HEK293T (cell line): ENCODE measurements at regions not wholly inside any gene's neighbourhood (a gene's known extent, or its start where the extent isn't known, plus 50 kb on each side); places are given as distances from the start of the nearest gene placed in this dataset.

Experiments used
- CTCF ChIA-PET: fragments of 350-600 bp; formaldehyde crosslinking; extraction: SDS; loops from one replicate; lab custom pipeline; 2021; ENCODE audit warnings: antibody characterized with exemption, inconsistent platforms; lab: Yijun Ruan, JAX
- POLR2A ChIA-PET: fragments of 350-600 bp; formaldehyde crosslinking; extraction: SDS; loops from one replicate; lab custom pipeline; 2020; ENCODE audit warnings: antibody characterized with exemption, inconsistent platforms; lab: Yijun Ruan, JAX
- DNase-seq: peaks from one replicate; pipeline ENCODE4 v3.0.0; 2012; ENCODE audit warnings: mixed read lengths; ENCODE audit errors: extremely low spot score
- ARNT ChIP-seq: fragments of 450-650 bp; IDR thresholded peaks from 2 replicates; pipeline ENCODE4 v1.6.1; 2017; ENCODE audit warnings: mild to moderate bottlenecking
- BHLHE40 ChIP-seq: fragments of 450-650 bp; IDR thresholded peaks from 2 replicates; pipeline ENCODE4 v1.6.1; 2016; ENCODE audit warnings: mild to moderate bottlenecking, moderate library complexity, borderline replicate concordance
- CTBP1 ChIP-seq: fragments of 450-650 bp; IDR thresholded peaks from 2 replicates; pipeline ENCODE4 v1.6.1; 2016; ENCODE audit warnings: borderline replicate concordance
- ELF4 ChIP-seq: fragments of 450-650 bp; IDR thresholded peaks from 2 replicates; pipeline ENCODE4 v1.6.1; 2017; ENCODE audit warnings: antibody characterized with exemption
- FOXA1 ChIP-seq: fragments of 450-650 bp; IDR thresholded peaks from 2 replicates; pipeline ENCODE4 v1.6.1; 2016; ENCODE audit warnings: mild to moderate bottlenecking
- FOXK2 ChIP-seq: fragments of 450-650 bp; IDR thresholded peaks from 2 replicates; pipeline ENCODE4 v1.6.1; 2016; ENCODE audit warnings: mild to moderate bottlenecking
- FOXM1 ChIP-seq: fragments of 450-650 bp; IDR thresholded peaks from 2 replicates; pipeline ENCODE4 v1.6.1; 2017; ENCODE audit warnings: mild to moderate bottlenecking, borderline replicate concordance
- HDGF ChIP-seq: fragments of 450-650 bp; IDR thresholded peaks from 2 replicates; pipeline ENCODE4 v1.6.1; 2017; ENCODE audit warnings: antibody characterized with exemption, borderline replicate concordance
- L3MBTL2 ChIP-seq: fragments of 450-650 bp; conservative IDR thresholded peaks from 2 replicates; pipeline ENCODE4 v1.6.1; 2016; ENCODE audit warnings: mild to moderate bottlenecking
- LEF1 ChIP-seq: fragments of 450-650 bp; IDR thresholded peaks from 2 replicates; pipeline ENCODE4 v1.6.1; 2017; ENCODE audit warnings: mild to moderate bottlenecking, borderline replicate concordance
- NFRKB ChIP-seq: fragments of 450-650 bp; IDR thresholded peaks from 2 replicates; pipeline ENCODE4 v1.6.1; 2016; ENCODE audit warnings: mild to moderate bottlenecking, moderate library complexity
- SP1 ChIP-seq: fragments of 450-650 bp; IDR thresholded peaks from 2 replicates; pipeline ENCODE4 v1.6.1; 2017
- SUZ12 ChIP-seq: fragments of 450-650 bp; IDR thresholded peaks from 2 replicates; pipeline ENCODE4 v1.6.1; 2016; ENCODE audit warnings: mild to moderate bottlenecking
- TARDBP ChIP-seq: fragments of 450-650 bp; IDR thresholded peaks from 2 replicates; pipeline ENCODE4 v1.6.1; 2016
- ZNF384 ChIP-seq: fragments of 450-650 bp; IDR thresholded peaks from 2 replicates; pipeline ENCODE4 v1.6.1; 2016
- TF ChIP-seq, protein P1 (sequence below): fragments of 450-650 bp; IDR thresholded peaks from 2 replicates; pipeline ENCODE4 v1.6.1; 2016

DNA sequence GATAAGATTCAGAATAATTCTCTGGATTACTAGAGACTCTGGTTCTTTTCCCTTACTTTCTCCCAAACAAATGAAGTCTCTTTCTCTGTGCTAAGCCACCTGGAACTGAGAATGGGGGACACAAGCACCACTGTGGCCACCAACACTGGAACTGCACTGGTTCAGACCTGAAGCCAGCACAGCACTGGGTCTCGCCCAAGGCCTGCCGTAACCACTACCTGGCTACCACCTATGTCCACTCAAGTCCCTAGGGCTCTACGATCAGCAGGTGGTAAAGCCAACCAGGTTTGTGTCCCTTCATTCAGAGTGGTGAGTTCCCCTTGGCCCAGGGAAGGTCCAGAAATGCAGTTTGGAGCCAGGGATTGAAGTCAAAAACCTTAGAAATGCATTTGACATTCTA, 626.2 kb downstream of the DIAPH3 start:
- TF ChIP-seq HDGF = no peak
- no peak for TF ChIP-seq ZNF384
- no peak for TF ChIP-seq TARDBP
- no peak for TF ChIP-seq LEF1
- no peak for TF ChIP-seq NFRKB
- no peak for TF ChIP-seq SUZ12
- no peak for TF ChIP-seq BHLHE40
- TF ChIP-seq, protein P1, sequence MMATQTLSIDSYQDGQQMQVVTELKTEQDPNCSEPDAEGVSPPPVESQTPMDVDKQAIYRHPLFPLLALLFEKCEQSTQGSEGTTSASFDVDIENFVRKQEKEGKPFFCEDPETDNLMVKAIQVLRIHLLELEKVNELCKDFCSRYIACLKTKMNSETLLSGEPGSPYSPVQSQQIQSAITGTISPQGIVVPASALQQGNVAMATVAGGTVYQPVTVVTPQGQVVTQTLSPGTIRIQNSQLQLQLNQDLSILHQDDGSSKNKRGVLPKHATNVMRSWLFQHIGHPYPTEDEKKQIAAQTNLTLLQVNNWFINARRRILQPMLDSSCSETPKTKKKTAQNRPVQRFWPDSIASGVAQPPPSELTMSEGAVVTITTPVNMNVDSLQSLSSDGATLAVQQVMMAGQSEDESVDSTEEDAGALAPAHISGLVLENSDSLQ = no peak
- no peak for TF ChIP-seq ARNT
- no peak for TF ChIP-seq ELF4
- TF ChIP-seq CTBP1 = no peak
- no peak for TF ChIP-seq SP1
- TF ChIP-seq L3MBTL2 = no peak
- TF ChIP-seq FOXA1 = no peak
- DNase-seq = no peak

GRCh38 chr13:59538512-59538911, 625.2 kb downstream of the DIAPH3 start:
- TF ChIP-seq TARDBP (no peak), SUZ12 (no peak)
- DNase-seq = no peak
- CTCF ChIA-PET = no interaction called here
- POLR2A ChIA-PET = no interaction called here

More for the DNA sequence above, 626.2 kb downstream of the DIAPH3 start:
- POLR2A ChIA-PET = no interaction called here
- CTCF ChIA-PET = no interaction called here

- POLR2A ChIA-PET = no interaction called here
- TF ChIP-seq ELF4 (no peak), ARNT (no peak), ZNF384 (no peak), SUZ12 (no peak), HDGF (no peak), BHLHE40 (no peak), FOXA1 (no peak), SP1 (no peak), NFRKB (no peak), LEF1 (no peak), FOXK2 (no peak), FOXM1 (no peak)
- TF ChIP-seq, protein P1 = no peak
- DNase-seq = no peak
- CTCF ChIA-PET = no interaction called here
Measured at GRCh38 chr13:59542303-59542702, 621.4 kb downstream of the DIAPH3 start.

GRCh38 chr13:59543418-59543817, 620.3 kb downstream of the DIAPH3 start:
- DNase-seq = no peak
- ChIA-PET POLR2A (no interaction called here), CTCF (no interaction called here)
- TF ChIP-seq ELF4 (no peak), FOXA1 (no peak), CTBP1 (no peak), NFRKB (no peak), SP1 (no peak), L3MBTL2 (no peak), HDGF (no peak), TARDBP (no peak), FOXK2 (no peak), ARNT (no peak), FOXM1 (no peak)

DNA sequence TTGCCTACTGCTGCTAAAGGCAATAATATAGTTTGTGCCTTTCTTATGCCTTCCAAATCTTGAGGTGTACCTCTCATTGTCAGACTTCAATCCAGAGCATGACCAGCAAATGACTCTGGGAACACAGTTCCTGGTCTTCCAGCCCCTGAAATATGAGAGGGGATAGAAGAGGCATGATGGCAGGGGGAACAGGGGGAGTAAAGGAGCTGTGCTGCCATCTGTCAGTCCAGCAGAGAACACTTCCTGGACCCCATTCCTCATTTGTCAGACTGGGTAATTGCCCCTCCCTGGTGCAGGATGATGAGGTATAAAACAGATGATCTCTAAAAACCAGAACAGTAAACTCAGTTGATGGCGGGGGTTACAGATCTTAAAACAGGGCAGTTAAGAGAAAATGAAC, 618.7 kb downstream of the DIAPH3 start:
- POLR2A ChIA-PET = no interaction called here
- CTCF ChIA-PET = no interaction called here
- TF ChIP-seq CTBP1 = no peak
- no peak for TF ChIP-seq FOXM1
- no peak for TF ChIP-seq ELF4
- TF ChIP-seq SP1 = no peak
- TF ChIP-seq L3MBTL2 = no peak
- TF ChIP-seq ARNT = no peak
- TF ChIP-seq ZNF384 = no peak
- TF ChIP-seq NFRKB = no peak
- no peak for TF ChIP-seq HDGF
- TF ChIP-seq FOXK2 = no peak
- no peak for TF ChIP-seq FOXA1
- no peak for TF ChIP-seq SUZ12
- TF ChIP-seq BHLHE40 = no peak
- TF ChIP-seq LEF1 = no peak
- TF ChIP-seq, protein P1 = no peak
- TF ChIP-seq TARDBP = no peak
- DNase-seq = no peak

- POLR2A ChIA-PET = no interaction called here
- no peak for DNase-seq
- TF ChIP-seq LEF1 = no peak
- TF ChIP-seq SUZ12 = no peak
- no peak for TF ChIP-seq FOXA1
- no peak for TF ChIP-seq ARNT
- TF ChIP-seq TARDBP = no peak
- TF ChIP-seq, protein P1 = no peak
- no peak for TF ChIP-seq CTBP1
- no peak for TF ChIP-seq HDGF
- no peak for TF ChIP-seq BHLHE40
- TF ChIP-seq ZNF384 = no peak
- no peak for TF ChIP-seq ELF4
- no peak for TF ChIP-seq L3MBTL2
- no peak for TF ChIP-seq FOXM1
- TF ChIP-seq SP1 = no peak
- no peak for TF ChIP-seq NFRKB
- CTCF ChIA-PET = no interaction called here
Measured at GRCh38 chr13:59546178-59546577, 617.5 kb downstream of the DIAPH3 start.
